ENCODE measurements at regions not wholly inside any gene's neighbourhood (a gene's known extent, or its start where the extent isn't known, plus 50 kb on each side); places are given as distances from the start of the nearest gene placed in this dataset.

DNA sequence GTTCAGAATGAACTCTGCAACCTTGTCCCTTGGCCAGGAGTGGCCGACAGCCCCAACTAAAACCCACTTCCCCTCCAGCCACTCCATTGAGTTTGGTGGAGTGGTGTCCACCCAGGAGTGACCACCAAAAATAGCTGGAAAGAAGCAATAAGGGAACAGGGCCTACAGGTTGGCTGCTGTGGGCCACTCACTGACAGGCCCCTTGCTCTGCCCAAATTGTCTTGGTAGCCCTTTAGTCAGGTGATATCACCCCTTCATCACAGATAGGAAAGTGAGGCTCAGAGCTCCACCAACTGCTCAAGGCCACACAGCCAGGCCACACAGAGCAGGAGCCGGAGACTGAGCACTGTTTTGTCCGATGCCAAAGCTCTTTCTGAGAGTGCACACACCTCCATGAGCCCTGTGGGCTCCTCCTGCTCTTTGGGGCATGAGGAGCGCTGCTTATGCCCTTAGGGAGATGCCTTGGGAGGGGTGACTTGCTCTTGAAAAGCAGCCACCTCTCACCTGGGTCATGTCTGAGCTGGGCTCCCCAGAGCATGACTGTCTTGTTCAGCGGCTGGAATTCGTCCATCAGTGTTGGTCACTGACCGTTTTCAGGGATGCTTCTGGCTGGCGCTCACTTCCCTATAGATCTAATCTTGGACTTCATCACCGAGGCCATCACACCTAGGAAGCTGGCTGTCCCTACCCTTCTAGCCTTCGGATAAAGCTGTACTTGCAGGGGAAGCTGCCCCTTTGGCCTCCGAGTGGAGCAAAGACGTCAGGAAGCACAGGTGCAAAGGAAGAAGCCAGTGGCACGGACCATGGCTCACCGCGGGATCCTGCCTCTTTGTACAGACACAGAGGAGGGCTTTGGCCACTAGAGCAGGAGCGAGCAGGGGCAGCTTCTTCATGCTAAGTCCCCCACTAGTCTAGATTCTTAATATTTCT is 186.0 kb upstream of the ZNF469 start (continued):
- TF ChIP-seq, protein P1, sequence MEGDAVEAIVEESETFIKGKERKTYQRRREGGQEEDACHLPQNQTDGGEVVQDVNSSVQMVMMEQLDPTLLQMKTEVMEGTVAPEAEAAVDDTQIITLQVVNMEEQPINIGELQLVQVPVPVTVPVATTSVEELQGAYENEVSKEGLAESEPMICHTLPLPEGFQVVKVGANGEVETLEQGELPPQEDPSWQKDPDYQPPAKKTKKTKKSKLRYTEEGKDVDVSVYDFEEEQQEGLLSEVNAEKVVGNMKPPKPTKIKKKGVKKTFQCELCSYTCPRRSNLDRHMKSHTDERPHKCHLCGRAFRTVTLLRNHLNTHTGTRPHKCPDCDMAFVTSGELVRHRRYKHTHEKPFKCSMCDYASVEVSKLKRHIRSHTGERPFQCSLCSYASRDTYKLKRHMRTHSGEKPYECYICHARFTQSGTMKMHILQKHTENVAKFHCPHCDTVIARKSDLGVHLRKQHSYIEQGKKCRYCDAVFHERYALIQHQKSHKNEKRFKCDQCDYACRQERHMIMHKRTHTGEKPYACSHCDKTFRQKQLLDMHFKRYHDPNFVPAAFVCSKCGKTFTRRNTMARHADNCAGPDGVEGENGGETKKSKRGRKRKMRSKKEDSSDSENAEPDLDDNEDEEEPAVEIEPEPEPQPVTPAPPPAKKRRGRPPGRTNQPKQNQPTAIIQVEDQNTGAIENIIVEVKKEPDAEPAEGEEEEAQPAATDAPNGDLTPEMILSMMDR (conservative IDR thresholded peaks at IDR 0.05; ENCODE audit: low read depth in 2 of 2), result no peak
- TF ChIP-seq JUNB (IDR thresholded peaks at IDR 0.05; ENCODE audit: unreplicated experiment) (no peak), POLR2AphosphoS5 (IDR thresholded peaks at IDR 0.05; ENCODE audit: low read depth) (no peak), CREB1 (CRISPR knock-in tag; IDR thresholded peaks at IDR 0.05; ENCODE audit: low read depth) (no peak), EZH2phosphoT487 (IDR thresholded peaks at IDR 0.05; ENCODE audit: unreplicated experiment) (no peak), EZH2 (IDR thresholded peaks at IDR 0.05; ENCODE audit: low read depth, unreplicated experiment) (no peak), STAT1 (IDR thresholded peaks at IDR 0.05; ENCODE audit: unreplicated experiment) (no peak), ZNF331 (CRISPR knock-in tag; IDR thresholded peaks at IDR 0.05; ENCODE audit: low read depth) (no peak), NANOG (IDR thresholded peaks at IDR 0.05; ENCODE audit: borderline replicate concordance) (no peak), ZNF114 (CRISPR knock-in tag; IDR thresholded peaks at IDR 0.05) (no peak)
- TF ChIP-seq, protein P2, sequence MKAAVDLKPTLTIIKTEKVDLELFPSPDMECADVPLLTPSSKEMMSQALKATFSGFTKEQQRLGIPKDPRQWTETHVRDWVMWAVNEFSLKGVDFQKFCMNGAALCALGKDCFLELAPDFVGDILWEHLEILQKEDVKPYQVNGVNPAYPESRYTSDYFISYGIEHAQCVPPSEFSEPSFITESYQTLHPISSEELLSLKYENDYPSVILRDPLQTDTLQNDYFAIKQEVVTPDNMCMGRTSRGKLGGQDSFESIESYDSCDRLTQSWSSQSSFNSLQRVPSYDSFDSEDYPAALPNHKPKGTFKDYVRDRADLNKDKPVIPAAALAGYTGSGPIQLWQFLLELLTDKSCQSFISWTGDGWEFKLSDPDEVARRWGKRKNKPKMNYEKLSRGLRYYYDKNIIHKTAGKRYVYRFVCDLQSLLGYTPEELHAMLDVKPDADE (IDR thresholded peaks at IDR 0.05), result no peak
- TF ChIP-seq, protein P3, sequence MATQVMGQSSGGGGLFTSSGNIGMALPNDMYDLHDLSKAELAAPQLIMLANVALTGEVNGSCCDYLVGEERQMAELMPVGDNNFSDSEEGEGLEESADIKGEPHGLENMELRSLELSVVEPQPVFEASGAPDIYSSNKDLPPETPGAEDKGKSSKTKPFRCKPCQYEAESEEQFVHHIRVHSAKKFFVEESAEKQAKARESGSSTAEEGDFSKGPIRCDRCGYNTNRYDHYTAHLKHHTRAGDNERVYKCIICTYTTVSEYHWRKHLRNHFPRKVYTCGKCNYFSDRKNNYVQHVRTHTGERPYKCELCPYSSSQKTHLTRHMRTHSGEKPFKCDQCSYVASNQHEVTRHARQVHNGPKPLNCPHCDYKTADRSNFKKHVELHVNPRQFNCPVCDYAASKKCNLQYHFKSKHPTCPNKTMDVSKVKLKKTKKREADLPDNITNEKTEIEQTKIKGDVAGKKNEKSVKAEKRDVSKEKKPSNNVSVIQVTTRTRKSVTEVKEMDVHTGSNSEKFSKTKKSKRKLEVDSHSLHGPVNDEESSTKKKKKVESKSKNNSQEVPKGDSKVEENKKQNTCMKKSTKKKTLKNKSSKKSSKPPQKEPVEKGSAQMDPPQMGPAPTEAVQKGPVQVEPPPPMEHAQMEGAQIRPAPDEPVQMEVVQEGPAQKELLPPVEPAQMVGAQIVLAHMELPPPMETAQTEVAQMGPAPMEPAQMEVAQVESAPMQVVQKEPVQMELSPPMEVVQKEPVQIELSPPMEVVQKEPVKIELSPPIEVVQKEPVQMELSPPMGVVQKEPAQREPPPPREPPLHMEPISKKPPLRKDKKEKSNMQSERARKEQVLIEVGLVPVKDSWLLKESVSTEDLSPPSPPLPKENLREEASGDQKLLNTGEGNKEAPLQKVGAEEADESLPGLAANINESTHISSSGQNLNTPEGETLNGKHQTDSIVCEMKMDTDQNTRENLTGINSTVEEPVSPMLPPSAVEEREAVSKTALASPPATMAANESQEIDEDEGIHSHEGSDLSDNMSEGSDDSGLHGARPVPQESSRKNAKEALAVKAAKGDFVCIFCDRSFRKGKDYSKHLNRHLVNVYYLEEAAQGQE (IDR thresholded peaks at IDR 0.05; ENCODE audit: unreplicated experiment), result no peak
